ENCODE measurements at regions not wholly inside any gene's neighbourhood (a gene's known extent, or its start where the extent isn't known, plus 50 kb on each side); places are given as distances from the start of the nearest gene placed in this dataset.

DNA sequence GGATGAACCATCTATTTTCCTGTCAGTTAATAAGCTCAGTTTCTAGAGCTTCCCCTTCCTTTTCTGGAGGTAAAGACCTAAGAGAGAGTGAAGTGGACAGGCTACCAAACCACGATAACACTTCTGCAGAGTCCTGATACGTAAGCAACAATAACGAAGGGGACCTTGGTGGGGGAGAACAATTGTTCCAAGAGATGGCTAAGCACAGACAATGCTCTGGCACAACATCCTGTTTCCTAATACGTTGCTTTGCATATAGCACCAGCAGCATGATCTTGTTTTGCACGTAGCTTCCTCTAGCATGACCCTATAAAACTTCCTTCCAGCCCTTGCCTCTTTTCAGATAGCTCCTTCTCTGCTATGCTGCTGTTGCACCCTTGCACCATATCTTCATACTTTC is 247.3 kb downstream of the RAD51AP2 start:
- DNase-seq (ENCODE audit: low spot score) (no peak), ATAC-seq (no peak)
- no peaks in the 10 kb centered on the region for H3K79me2 ChIP-seq (replicated peaks; ENCODE audit: insufficient read depth)
- no peaks in the 10 kb centered on the region for H3K9me3 Mint-ChIP-seq
- no peak overlapping the region for H3K4me3 Mint-ChIP-seq
- no peaks in the 10 kb centered on the region for H3K27me3 Mint-ChIP-seq (ENCODE audit: insufficient read depth, low read depth, poor library complexity)
- no peak overlapping the region for H2AFZ ChIP-seq
- H3K27ac ChIP-seq (ENCODE audit: low read depth), result no peak overlapping the region
- no peaks in the 10 kb centered on the region for H3K4me1 ChIP-seq (ENCODE audit: insufficient read depth)
- H3K36me3 ChIP-seq (ENCODE audit: insufficient read depth), result no peaks in the 10 kb centered on the region
- no peaks in the 10 kb centered on the region for H3K4me1 Mint-ChIP-seq
- TF ChIP-seq NANOG (IDR thresholded peaks at IDR 0.05; ENCODE audit: borderline replicate concordance), result no peak
- no peak for TF ChIP-seq EZH2 (IDR thresholded peaks at IDR 0.05; ENCODE audit: low read depth, unreplicated experiment)
- TF ChIP-seq, protein P1, sequence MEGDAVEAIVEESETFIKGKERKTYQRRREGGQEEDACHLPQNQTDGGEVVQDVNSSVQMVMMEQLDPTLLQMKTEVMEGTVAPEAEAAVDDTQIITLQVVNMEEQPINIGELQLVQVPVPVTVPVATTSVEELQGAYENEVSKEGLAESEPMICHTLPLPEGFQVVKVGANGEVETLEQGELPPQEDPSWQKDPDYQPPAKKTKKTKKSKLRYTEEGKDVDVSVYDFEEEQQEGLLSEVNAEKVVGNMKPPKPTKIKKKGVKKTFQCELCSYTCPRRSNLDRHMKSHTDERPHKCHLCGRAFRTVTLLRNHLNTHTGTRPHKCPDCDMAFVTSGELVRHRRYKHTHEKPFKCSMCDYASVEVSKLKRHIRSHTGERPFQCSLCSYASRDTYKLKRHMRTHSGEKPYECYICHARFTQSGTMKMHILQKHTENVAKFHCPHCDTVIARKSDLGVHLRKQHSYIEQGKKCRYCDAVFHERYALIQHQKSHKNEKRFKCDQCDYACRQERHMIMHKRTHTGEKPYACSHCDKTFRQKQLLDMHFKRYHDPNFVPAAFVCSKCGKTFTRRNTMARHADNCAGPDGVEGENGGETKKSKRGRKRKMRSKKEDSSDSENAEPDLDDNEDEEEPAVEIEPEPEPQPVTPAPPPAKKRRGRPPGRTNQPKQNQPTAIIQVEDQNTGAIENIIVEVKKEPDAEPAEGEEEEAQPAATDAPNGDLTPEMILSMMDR (conservative IDR thresholded peaks at IDR 0.05; ENCODE audit: low read depth in 2 of 2), result no peak
- TF ChIP-seq ZNF331 (CRISPR knock-in tag; IDR thresholded peaks at IDR 0.05; ENCODE audit: low read depth), result no peak
- no peaks in the 10 kb centered on the region for H3K36me3 Mint-ChIP-seq (ENCODE audit: low read depth)
- peaks cover 10% of the 10 kb centered on the region; the same call in 1 of the 2 replicates for H3K9me2 ChIP-seq (ENCODE audit: insufficient read depth)
- no peaks in the 10 kb centered on the region for H3K27me3 ChIP-seq (ENCODE audit: insufficient read depth)
- no peak overlapping the region for H3K4me2 ChIP-seq
- no peak overlapping the region for H3K4me3 ChIP-seq
- no peak overlapping the region for H3K27ac Mint-ChIP-seq
- H3F3A ChIP-seq (replicated peaks; ENCODE audit: low read depth), result no peaks in the 10 kb centered on the region
- H4K20me1 ChIP-seq (replicated peaks; ENCODE audit: insufficient read depth), result no peaks in the 10 kb centered on the region

DNA sequence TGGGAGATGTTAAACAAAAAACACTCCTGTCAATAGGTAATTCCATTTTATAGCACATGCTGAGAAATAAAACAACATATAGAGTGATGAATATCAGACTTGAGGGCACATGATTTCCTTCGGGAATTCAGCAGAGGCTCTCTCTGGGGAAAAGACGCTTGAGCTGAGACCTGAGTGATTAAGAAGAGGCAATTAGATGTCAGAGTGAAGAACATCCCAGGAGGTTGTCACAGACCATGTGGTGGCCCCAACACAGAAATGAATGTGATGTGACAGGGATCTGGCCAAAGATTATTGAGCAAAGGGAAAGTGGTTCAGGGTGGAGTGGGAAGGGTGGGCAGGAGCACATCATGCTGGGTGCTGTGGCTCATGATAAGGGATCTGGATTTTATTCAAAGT is 254.7 kb downstream of the RAD51AP2 start:
- no peak overlapping the region for H3K4me3 ChIP-seq
- no peak overlapping the region for H3K4me3 Mint-ChIP-seq
- no peaks in the 10 kb centered on the region for H3F3A ChIP-seq (replicated peaks; ENCODE audit: low read depth)
- H3K4me1 ChIP-seq (ENCODE audit: insufficient read depth), result peaks cover 6% of the 10 kb centered on the region; the same call in 1 of the 2 replicates
- H3K27me3 Mint-ChIP-seq (ENCODE audit: insufficient read depth, low read depth, poor library complexity), result peaks cover 2% of the 10 kb centered on the region
- ATAC-seq (no peak), DNase-seq (ENCODE audit: low spot score) (no peak)
- no peaks in the 10 kb centered on the region for H3K9me2 ChIP-seq (ENCODE audit: insufficient read depth)
- H3K4me2 ChIP-seq, result no peak overlapping the region
- H3K4me1 Mint-ChIP-seq, result peaks cover 8% of the 10 kb centered on the region
- no peaks in the 10 kb centered on the region for H3K36me3 ChIP-seq (ENCODE audit: insufficient read depth)
- H3K27me3 ChIP-seq (ENCODE audit: insufficient read depth), result no peaks in the 10 kb centered on the region
- H3K27ac Mint-ChIP-seq, result no peak overlapping the region
- no peaks in the 10 kb centered on the region for H3K9me3 Mint-ChIP-seq
- no peak overlapping the region for H2AFZ ChIP-seq
- H3K79me2 ChIP-seq (replicated peaks; ENCODE audit: insufficient read depth), result no peaks in the 10 kb centered on the region
- no peak overlapping the region for H3K27ac ChIP-seq (ENCODE audit: low read depth)
- no peaks in the 10 kb centered on the region for H3K36me3 Mint-ChIP-seq (ENCODE audit: low read depth)
- no peaks in the 10 kb centered on the region for H4K20me1 ChIP-seq (replicated peaks; ENCODE audit: insufficient read depth)
- TF ChIP-seq JUNB (IDR thresholded peaks at IDR 0.05; ENCODE audit: unreplicated experiment) (no peak), STAT1 (IDR thresholded peaks at IDR 0.05; ENCODE audit: unreplicated experiment) (no peak), EZH2 (IDR thresholded peaks at IDR 0.05; ENCODE audit: low read depth, unreplicated experiment) (no peak), EZH2phosphoT487 (IDR thresholded peaks at IDR 0.05; ENCODE audit: unreplicated experiment) (no peak), POLR2AphosphoS5 (IDR thresholded peaks at IDR 0.05; ENCODE audit: low read depth) (no peak), CREB1 (CRISPR knock-in tag; IDR thresholded peaks at IDR 0.05; ENCODE audit: low read depth) (no peak), ZNF114 (CRISPR knock-in tag; IDR thresholded peaks at IDR 0.05) (no peak)
- TF ChIP-seq, protein P2, sequence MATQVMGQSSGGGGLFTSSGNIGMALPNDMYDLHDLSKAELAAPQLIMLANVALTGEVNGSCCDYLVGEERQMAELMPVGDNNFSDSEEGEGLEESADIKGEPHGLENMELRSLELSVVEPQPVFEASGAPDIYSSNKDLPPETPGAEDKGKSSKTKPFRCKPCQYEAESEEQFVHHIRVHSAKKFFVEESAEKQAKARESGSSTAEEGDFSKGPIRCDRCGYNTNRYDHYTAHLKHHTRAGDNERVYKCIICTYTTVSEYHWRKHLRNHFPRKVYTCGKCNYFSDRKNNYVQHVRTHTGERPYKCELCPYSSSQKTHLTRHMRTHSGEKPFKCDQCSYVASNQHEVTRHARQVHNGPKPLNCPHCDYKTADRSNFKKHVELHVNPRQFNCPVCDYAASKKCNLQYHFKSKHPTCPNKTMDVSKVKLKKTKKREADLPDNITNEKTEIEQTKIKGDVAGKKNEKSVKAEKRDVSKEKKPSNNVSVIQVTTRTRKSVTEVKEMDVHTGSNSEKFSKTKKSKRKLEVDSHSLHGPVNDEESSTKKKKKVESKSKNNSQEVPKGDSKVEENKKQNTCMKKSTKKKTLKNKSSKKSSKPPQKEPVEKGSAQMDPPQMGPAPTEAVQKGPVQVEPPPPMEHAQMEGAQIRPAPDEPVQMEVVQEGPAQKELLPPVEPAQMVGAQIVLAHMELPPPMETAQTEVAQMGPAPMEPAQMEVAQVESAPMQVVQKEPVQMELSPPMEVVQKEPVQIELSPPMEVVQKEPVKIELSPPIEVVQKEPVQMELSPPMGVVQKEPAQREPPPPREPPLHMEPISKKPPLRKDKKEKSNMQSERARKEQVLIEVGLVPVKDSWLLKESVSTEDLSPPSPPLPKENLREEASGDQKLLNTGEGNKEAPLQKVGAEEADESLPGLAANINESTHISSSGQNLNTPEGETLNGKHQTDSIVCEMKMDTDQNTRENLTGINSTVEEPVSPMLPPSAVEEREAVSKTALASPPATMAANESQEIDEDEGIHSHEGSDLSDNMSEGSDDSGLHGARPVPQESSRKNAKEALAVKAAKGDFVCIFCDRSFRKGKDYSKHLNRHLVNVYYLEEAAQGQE (IDR thresholded peaks at IDR 0.05; ENCODE audit: unreplicated experiment), result no peak
- TF ChIP-seq, protein P3, sequence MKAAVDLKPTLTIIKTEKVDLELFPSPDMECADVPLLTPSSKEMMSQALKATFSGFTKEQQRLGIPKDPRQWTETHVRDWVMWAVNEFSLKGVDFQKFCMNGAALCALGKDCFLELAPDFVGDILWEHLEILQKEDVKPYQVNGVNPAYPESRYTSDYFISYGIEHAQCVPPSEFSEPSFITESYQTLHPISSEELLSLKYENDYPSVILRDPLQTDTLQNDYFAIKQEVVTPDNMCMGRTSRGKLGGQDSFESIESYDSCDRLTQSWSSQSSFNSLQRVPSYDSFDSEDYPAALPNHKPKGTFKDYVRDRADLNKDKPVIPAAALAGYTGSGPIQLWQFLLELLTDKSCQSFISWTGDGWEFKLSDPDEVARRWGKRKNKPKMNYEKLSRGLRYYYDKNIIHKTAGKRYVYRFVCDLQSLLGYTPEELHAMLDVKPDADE (IDR thresholded peaks at IDR 0.05), result no peak

Data from GM23338 (cell line).